Ishikawa (cell line): ENCODE measurements at regions not wholly inside any gene's neighbourhood (a gene's known extent, or its start where the extent isn't known, plus 50 kb on each side); places are given as distances from the start of the nearest gene placed in this dataset.

ENCODE experiments used
- CEBPB ChIP-seq: IDR thresholded peaks from 2 replicates; pipeline ENCODE4 v1.6.1; 2012
- CREB1 ChIP-seq: IDR thresholded peaks from 2 replicates; pipeline ENCODE4 v1.6.1; 2012; ENCODE audit warnings: low read depth
- EGR1 ChIP-seq: IDR thresholded peaks from 2 replicates; pipeline ENCODE4 v1.6.1; 2012
- EP300 ChIP-seq: IDR thresholded peaks from 2 replicates; pipeline ENCODE4 v1.6.1; 2012; ENCODE audit warnings: borderline replicate concordance
- FOXM1 ChIP-seq: IDR thresholded peaks from 2 replicates; pipeline ENCODE4 v1.6.1; 2012; ENCODE audit warnings: low read depth, borderline replicate concordance
- NFIC ChIP-seq: IDR thresholded peaks from 2 replicates; pipeline ENCODE4 v1.6.1; 2012
- RAD21 ChIP-seq: IDR thresholded peaks from 2 replicates; pipeline ENCODE4 v1.6.1; 2012; ENCODE audit warnings: low read depth
- TAF1 ChIP-seq: IDR thresholded peaks from 2 replicates; pipeline ENCODE4 v1.6.1; 2012; ENCODE audit warnings: low read depth, mild to moderate bottlenecking
- TCF12 ChIP-seq: IDR thresholded peaks from 2 replicates; pipeline ENCODE4 v1.6.1; 2012; ENCODE audit warnings: low read depth
- TEAD4 ChIP-seq: IDR thresholded peaks from 2 replicates; pipeline ENCODE4 v1.6.1; 2012
- YY1 ChIP-seq: IDR thresholded peaks from 2 replicates; pipeline ENCODE4 v1.6.1; 2012; ENCODE audit warnings: low read depth
- ZBTB7A ChIP-seq: IDR thresholded peaks from 2 replicates; pipeline ENCODE4 v1.6.1; 2012; ENCODE audit warnings: low read depth
- TF ChIP-seq, protein P1 (sequence below): IDR thresholded peaks from 2 replicates; pipeline ENCODE4 v1.6.1; 2012; ENCODE audit warnings: low read depth, mild to moderate bottlenecking
- TF ChIP-seq, protein P2 (sequence below): IDR thresholded peaks from 2 replicates; pipeline ENCODE4 v1.6.1; 2012
- TF ChIP-seq, protein P3 (sequence below): IDR thresholded peaks from 2 replicates; pipeline ENCODE4 v1.6.1; 2012

GRCh38 chr14:42671636-42672035 lies 1065.0 kb downstream of the LRFN5 start:
- TF ChIP-seq YY1 (no peak), EP300 (no peak)

GRCh38 chr14:42665083-42665482 lies 1058.4 kb downstream of the LRFN5 start:
- no peak for TF ChIP-seq FOXM1
- TF ChIP-seq, protein P1, sequence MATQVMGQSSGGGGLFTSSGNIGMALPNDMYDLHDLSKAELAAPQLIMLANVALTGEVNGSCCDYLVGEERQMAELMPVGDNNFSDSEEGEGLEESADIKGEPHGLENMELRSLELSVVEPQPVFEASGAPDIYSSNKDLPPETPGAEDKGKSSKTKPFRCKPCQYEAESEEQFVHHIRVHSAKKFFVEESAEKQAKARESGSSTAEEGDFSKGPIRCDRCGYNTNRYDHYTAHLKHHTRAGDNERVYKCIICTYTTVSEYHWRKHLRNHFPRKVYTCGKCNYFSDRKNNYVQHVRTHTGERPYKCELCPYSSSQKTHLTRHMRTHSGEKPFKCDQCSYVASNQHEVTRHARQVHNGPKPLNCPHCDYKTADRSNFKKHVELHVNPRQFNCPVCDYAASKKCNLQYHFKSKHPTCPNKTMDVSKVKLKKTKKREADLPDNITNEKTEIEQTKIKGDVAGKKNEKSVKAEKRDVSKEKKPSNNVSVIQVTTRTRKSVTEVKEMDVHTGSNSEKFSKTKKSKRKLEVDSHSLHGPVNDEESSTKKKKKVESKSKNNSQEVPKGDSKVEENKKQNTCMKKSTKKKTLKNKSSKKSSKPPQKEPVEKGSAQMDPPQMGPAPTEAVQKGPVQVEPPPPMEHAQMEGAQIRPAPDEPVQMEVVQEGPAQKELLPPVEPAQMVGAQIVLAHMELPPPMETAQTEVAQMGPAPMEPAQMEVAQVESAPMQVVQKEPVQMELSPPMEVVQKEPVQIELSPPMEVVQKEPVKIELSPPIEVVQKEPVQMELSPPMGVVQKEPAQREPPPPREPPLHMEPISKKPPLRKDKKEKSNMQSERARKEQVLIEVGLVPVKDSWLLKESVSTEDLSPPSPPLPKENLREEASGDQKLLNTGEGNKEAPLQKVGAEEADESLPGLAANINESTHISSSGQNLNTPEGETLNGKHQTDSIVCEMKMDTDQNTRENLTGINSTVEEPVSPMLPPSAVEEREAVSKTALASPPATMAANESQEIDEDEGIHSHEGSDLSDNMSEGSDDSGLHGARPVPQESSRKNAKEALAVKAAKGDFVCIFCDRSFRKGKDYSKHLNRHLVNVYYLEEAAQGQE: no peak
- TF ChIP-seq, protein P2, sequence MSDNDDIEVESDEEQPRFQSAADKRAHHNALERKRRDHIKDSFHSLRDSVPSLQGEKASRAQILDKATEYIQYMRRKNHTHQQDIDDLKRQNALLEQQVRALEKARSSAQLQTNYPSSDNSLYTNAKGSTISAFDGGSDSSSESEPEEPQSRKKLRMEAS: no peak
- TF ChIP-seq EP300: no peak
- TF ChIP-seq NFIC: 0 out of 2 replicates have a peak, but pooled peaks have one; percentile 22

DNA sequence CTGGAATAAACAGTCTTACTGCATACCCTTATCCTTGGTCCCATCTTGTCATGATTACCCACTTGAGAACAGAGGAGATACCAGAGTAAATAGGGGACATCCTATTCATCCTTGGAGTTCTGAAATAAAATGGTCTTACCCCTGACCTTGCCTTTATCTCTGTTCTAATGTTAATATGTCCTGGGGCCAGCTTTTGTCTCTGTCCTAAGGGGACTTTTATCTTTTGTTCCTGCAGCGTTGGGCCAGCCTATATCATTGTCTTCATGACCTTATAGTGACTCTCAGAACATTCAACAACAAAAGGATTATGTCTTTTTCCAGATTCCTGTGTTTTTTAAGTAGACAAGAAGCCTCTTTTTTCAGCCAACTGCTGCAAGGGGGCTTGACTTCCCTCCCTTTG lies 1057.5 kb downstream of the LRFN5 start:
- TF ChIP-seq CREB1 (no peak), TCF12 (no peak), FOXM1 (no peak), YY1 (no peak), RAD21 (no peak), TEAD4 (no peak), EP300 (no peak), TAF1 (no peak)
- TF ChIP-seq, protein P3, sequence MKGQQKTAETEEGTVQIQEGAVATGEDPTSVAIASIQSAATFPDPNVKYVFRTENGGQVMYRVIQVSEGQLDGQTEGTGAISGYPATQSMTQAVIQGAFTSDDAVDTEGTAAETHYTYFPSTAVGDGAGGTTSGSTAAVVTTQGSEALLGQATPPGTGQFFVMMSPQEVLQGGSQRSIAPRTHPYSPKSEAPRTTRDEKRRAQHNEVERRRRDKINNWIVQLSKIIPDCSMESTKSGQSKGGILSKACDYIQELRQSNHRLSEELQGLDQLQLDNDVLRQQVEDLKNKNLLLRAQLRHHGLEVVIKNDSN: no peak
- TF ChIP-seq, protein P2: no peak

DNA sequence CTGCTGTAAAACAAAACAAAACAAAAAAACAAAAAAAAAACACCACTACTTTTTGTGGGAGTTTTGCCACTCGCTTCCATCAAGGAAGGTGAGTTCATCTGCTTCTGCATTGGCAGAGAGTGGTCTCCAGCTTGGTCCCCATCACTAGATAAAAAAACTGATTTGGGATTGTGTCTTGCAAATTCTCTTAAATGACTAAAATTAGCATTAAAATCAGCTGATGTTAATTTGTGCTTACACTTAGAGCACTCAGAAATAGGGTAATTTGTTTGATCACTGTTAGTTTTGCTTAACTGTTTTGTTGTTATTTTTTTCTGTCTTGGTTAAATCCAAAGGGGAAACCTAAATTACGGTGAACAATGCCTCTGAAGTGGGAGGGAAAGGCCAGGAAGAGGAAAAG lies 1048.0 kb downstream of the LRFN5 start:
- TF ChIP-seq, protein P3: no peak
- TF ChIP-seq EP300: no peak
- TF ChIP-seq CREB1: no peak
- no peak for TF ChIP-seq TAF1
- no peak for TF ChIP-seq NFIC
- TF ChIP-seq, protein P2: no peak
- TF ChIP-seq EGR1: no peak
- no peak for TF ChIP-seq FOXM1

DNA sequence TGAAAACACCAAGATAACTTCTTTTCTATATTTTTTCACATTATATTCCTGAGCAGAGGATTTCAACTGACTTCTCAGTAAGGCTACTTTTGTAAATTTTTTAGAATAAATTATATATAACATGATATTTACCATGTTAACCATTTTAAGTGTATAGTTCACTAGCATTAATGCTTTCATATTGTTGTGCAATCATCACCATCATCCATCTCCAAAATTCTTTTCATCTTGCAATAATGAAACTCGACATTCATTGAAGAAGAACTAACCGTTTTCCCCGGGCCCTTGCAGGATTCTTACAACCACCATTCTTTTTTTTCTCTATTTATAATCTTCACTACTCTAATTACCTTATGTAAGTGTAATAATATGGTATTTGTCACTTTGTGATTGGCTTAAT lies 1036.1 kb downstream of the LRFN5 start:
- TF ChIP-seq ZBTB7A: no peak
- TF ChIP-seq, protein P3: no peak
- TF ChIP-seq CREB1: no peak
- TF ChIP-seq, protein P1: no peak
- TF ChIP-seq YY1: no peak
- TF ChIP-seq, protein P2: no peak
- TF ChIP-seq CEBPB: no peak
- TF ChIP-seq TCF12: no peak
- no peak for TF ChIP-seq TAF1
- no peak for TF ChIP-seq TEAD4
- TF ChIP-seq FOXM1: no peak
- TF ChIP-seq EP300: no peak
- TF ChIP-seq RAD21: no peak
- TF ChIP-seq NFIC: no peak
- TF ChIP-seq EGR1: no peak

GRCh38 chr14:42633504-42634095 lies 1026.9 kb downstream of the LRFN5 start:
- TF ChIP-seq NFIC (no peak), CREB1 (no peak), EGR1 (no peak), TEAD4 (no peak), FOXM1 (no peak), RAD21 (no peak), ZBTB7A (no peak), EP300 (no peak), CEBPB (no peak), TAF1 (no peak), YY1 (no peak), TCF12 (no peak)
- TF ChIP-seq, protein P1: no peak
- TF ChIP-seq, protein P3: no peak
- TF ChIP-seq, protein P2: no peak
